ENCODE measurements at regions not wholly inside any gene's neighbourhood (a gene's known extent, or its start where the extent isn't known, plus 50 kb on each side); places are given as distances from the start of the nearest gene placed in this dataset.
"Not testable (repeated sequence)": the region's sequence is repeated elsewhere in the genome, so short reads cannot be mapped to it uniquely, and the experiment has no call there.

- no peak for DNase-seq (ENCODE audit: low spot score)
Observed at GRCh38 chr10:45564303-45564959, 108.1 kb downstream of the ZFAND4 start.

- DNase-seq (ENCODE audit: low spot score), result no peak
Observed at GRCh38 chr10:45561952-45562351, 110.6 kb downstream of the ZFAND4 start.

- DNase-seq (ENCODE audit: low spot score), result no peak
Observed at GRCh38 chr10:45560262-45560661, 112.3 kb downstream of the ZFAND4 start.

- no peak for DNase-seq (ENCODE audit: low spot score)
Observed at GRCh38 chr10:45558425-45558824, 114.1 kb downstream of the ZFAND4 start.

GRCh38 chr10:45557275-45557905 is 115.2 kb downstream of the ZFAND4 start:
- no peak for DNase-seq (ENCODE audit: low spot score)

- DNase-seq (ENCODE audit: low spot score), result no peak
Observed at GRCh38 chr10:45555795-45556194, 116.8 kb downstream of the ZFAND4 start.

GRCh38 chr10:45555332-45555731 is 117.2 kb downstream of the ZFAND4 start:
- not testable (repeated sequence) for DNase-seq (ENCODE audit: low spot score)

- no peak for DNase-seq (ENCODE audit: low spot score)
Observed at GRCh38 chr10:45553613-45554012, 119.0 kb downstream of the ZFAND4 start.

GRCh38 chr10:45553155-45553554 is 119.4 kb downstream of the ZFAND4 start:
- no peak for DNase-seq (ENCODE audit: low spot score)

- DNase-seq (ENCODE audit: low spot score), result no peak
Observed at GRCh38 chr10:45552476-45552875, 120.1 kb downstream of the ZFAND4 start.

GRCh38 chr10:45550903-45551786 is 121.4 kb downstream of the ZFAND4 start:
- no peak for DNase-seq (ENCODE audit: low spot score)

GRCh38 chr10:45548068-45548467 is 124.5 kb downstream of the ZFAND4 start:
- no peak for DNase-seq (ENCODE audit: low spot score)

GRCh38 chr10:45547207-45547606 is 125.4 kb downstream of the ZFAND4 start:
- no peak for DNase-seq (ENCODE audit: low spot score)

- DNase-seq (ENCODE audit: low spot score), result no peak
Observed at GRCh38 chr10:45545150-45545549, 127.4 kb downstream of the ZFAND4 start.

- peak; percentile 48 for DNase-seq (ENCODE audit: low spot score)
Observed at GRCh38 chr10:45544191-45544590, 128.4 kb downstream of the ZFAND4 start.

- not testable (repeated sequence) for DNase-seq (ENCODE audit: low spot score)
Observed at GRCh38 chr10:45541032-45541431, 131.5 kb downstream of the ZFAND4 start.

- not testable (repeated sequence) for DNase-seq (ENCODE audit: low spot score)
Observed at GRCh38 chr10:45540589-45540988, 132.0 kb downstream of the ZFAND4 start.

GRCh38 chr10:45539569-45539968 is 133.0 kb downstream of the ZFAND4 start:
- not testable (repeated sequence) for DNase-seq (ENCODE audit: low spot score)

GRCh38 chr10:45534572-45534971 is 138.0 kb downstream of the ZFAND4 start:
- DNase-seq (ENCODE audit: low spot score), result no peak

GRCh38 chr10:45532480-45532879 is 140.1 kb downstream of the ZFAND4 start:
- peak; percentile 51 for DNase-seq (ENCODE audit: low spot score)

GRCh38 chr10:45526309-45526905 is 146.2 kb downstream of the ZFAND4 start:
- no peak for DNase-seq (ENCODE audit: low spot score)

- DNase-seq (ENCODE audit: low spot score), result no peak
Observed at GRCh38 chr10:45520476-45520875, 146.5 kb downstream of the ALOX5 start.
